HEK293 (cell line): ENCODE measurements at regions not wholly inside any gene's neighbourhood (a gene's known extent, or its start where the extent isn't known, plus 50 kb on each side); places are given as distances from the start of the nearest gene placed in this dataset.

Experiments
- CTCF ChIA-PET: fragments of 350-600 bp; formaldehyde crosslinking; extraction: SDS; loops from one replicate; lab custom pipeline; 2021; ENCODE audit warnings: antibody characterized with exemption; lab: Yijun Ruan, JAX
- POLR2A ChIA-PET: fragments of 300-600 bp; formaldehyde crosslinking; extraction: SDS; loops from one replicate; lab custom pipeline; 2020; ENCODE audit warnings: antibody characterized with exemption, inconsistent platforms; lab: Yijun Ruan, JAX
- H3K27ac ChIP-seq: fragments of 200-500 bp; sonication (Bioruptor generic); 2 replicates; pipeline ENCODE4 v1.5.1; 2014; ENCODE audit warnings: low read depth, low read length, control low read depth, inconsistent platforms; ENCODE audit errors: extremely low read depth
- H3K36me3 ChIP-seq, 2 experiments: fragments of 200-500 bp in 1 of 2; sonication (Bioruptor generic) in 1 of 2; 1 replicate in 1 of 2; 2 replicates in 1 of 2; pipeline ENCODE4 v1.5.1; 2014 to 2017; ENCODE audit warnings: inconsistent platforms in 2 of 2, low read length in 2 of 2; ENCODE audit not compliant: control insufficient read depth in 2 of 2, insufficient read depth in 1 of 2
- H3K4me1 ChIP-seq: fragments of 200-500 bp; sonication (Bioruptor generic); 2 replicates; pipeline ENCODE4 v1.5.1; 2014; ENCODE audit warnings: mild to moderate bottlenecking, low read length, inconsistent platforms; ENCODE audit not compliant: control insufficient read depth, insufficient read depth
- H3K4me3 ChIP-seq: 2 replicates; pipeline ENCODE4 v1.5.1; 2011; ENCODE audit warnings: low read depth, mild to moderate bottlenecking, control low read depth, low read length, moderate library complexity
- H3K9me3 ChIP-seq: fragments of 200-500 bp; sonication (Bioruptor generic); 2 replicates; pipeline ENCODE4 v1.5.1; 2014; ENCODE audit warnings: low read depth, low read length, inconsistent platforms; ENCODE audit not compliant: control insufficient read depth, insufficient read depth
- AEBP2 ChIP-seq: fragments of 450-650 bp; formaldehyde crosslinking; IDR thresholded peaks from 2 replicates; pipeline ENCODE4 v1.5.1; 2016; ENCODE audit warnings: missing biosample characterization, missing genetic modification characterization, borderline replicate concordance
- ATF2 ChIP-seq: fragments of 450-650 bp; formaldehyde crosslinking; IDR thresholded peaks from 2 replicates; pipeline ENCODE4 v1.5.1; 2016; ENCODE audit warnings: missing biosample characterization, missing genetic modification characterization, low read depth
- BCL6B ChIP-seq: fragments of 450-650 bp; formaldehyde crosslinking; IDR thresholded peaks from 2 replicates; pipeline ENCODE4 v1.5.1; 2017; ENCODE audit warnings: missing biosample characterization, missing genetic modification characterization
- FEZF1 ChIP-seq: fragments of 450-650 bp; formaldehyde crosslinking; IDR thresholded peaks from 2 replicates; pipeline ENCODE4 v1.5.1; 2016; ENCODE audit warnings: missing biosample characterization, missing genetic modification characterization
- MYNN ChIP-seq: fragments of 450-650 bp; formaldehyde crosslinking; IDR thresholded peaks from 2 replicates; pipeline ENCODE4 v1.5.1; 2016; ENCODE audit warnings: missing biosample characterization, missing genetic modification characterization, borderline replicate concordance
- OSR2 ChIP-seq: fragments of 450-650 bp; formaldehyde crosslinking; IDR thresholded peaks from 2 replicates; pipeline ENCODE4 v1.5.1; 2016; ENCODE audit warnings: missing biosample characterization, missing genetic modification characterization
- SP2 ChIP-seq: fragments of 450-650 bp; formaldehyde crosslinking; IDR thresholded peaks from 2 replicates; pipeline ENCODE4 v1.5.1; 2016; ENCODE audit warnings: missing biosample characterization, missing genetic modification characterization
- SP7 ChIP-seq: fragments of 450-650 bp; formaldehyde crosslinking; IDR thresholded peaks from 2 replicates; pipeline ENCODE4 v1.5.1; 2016; ENCODE audit warnings: missing biosample characterization, missing genetic modification characterization
- ZBTB10 ChIP-seq: fragments of 450-650 bp; formaldehyde crosslinking; IDR thresholded peaks from 2 replicates; pipeline ENCODE4 v1.5.1; 2016; ENCODE audit warnings: missing biosample characterization, missing genetic modification characterization
- ZNF114 ChIP-seq: fragments of 450-650 bp; formaldehyde crosslinking; IDR thresholded peaks from 2 replicates; pipeline ENCODE4 v1.5.0; 2017; ENCODE audit warnings: missing biosample characterization, missing genetic modification characterization
- ZNF121 ChIP-seq: fragments of 450-650 bp; formaldehyde crosslinking; IDR thresholded peaks from 2 replicates; pipeline ENCODE4 v1.5.1; 2016; ENCODE audit warnings: missing biosample characterization, missing genetic modification characterization
- ZNF132 ChIP-seq: fragments of 450-650 bp; formaldehyde crosslinking; IDR thresholded peaks from 2 replicates; pipeline ENCODE4 v1.5.1; 2017; ENCODE audit warnings: missing biosample characterization, missing genetic modification characterization, borderline replicate concordance
- ZNF157 ChIP-seq: fragments of 450-650 bp; formaldehyde crosslinking; IDR thresholded peaks from 2 replicates; pipeline ENCODE4 v1.5.1; 2016; ENCODE audit warnings: missing biosample characterization, missing genetic modification characterization
- ZNF174 ChIP-seq: fragments of 450-650 bp; formaldehyde crosslinking; IDR thresholded peaks from 2 replicates; pipeline ENCODE4 v1.5.0; 2017; ENCODE audit warnings: missing biosample characterization, mild to moderate bottlenecking, missing genetic modification characterization
- ZNF202 ChIP-seq: fragments of 450-650 bp; formaldehyde crosslinking; IDR thresholded peaks from 2 replicates; pipeline ENCODE4 v1.5.1; 2016; ENCODE audit warnings: missing biosample characterization, missing genetic modification characterization, borderline replicate concordance
- ZNF223 ChIP-seq: fragments of 450-650 bp; formaldehyde crosslinking; IDR thresholded peaks from 2 replicates; pipeline ENCODE4 v1.5.1; 2016; ENCODE audit warnings: missing biosample characterization, missing genetic modification characterization
- ZNF335 ChIP-seq: fragments of 450-650 bp; formaldehyde crosslinking; conservative IDR thresholded peaks from 2 replicates; pipeline ENCODE4 v1.5.1; 2016; ENCODE audit warnings: missing biosample characterization, missing genetic modification characterization
- ZNF48 ChIP-seq: fragments of 450-650 bp; formaldehyde crosslinking; IDR thresholded peaks from 2 replicates; pipeline ENCODE4 v1.5.1; 2016; ENCODE audit warnings: missing biosample characterization, missing genetic modification characterization
- ZNF560 ChIP-seq: fragments of 450-650 bp; formaldehyde crosslinking; IDR thresholded peaks from 2 replicates; pipeline ENCODE4 v1.5.1; 2017; ENCODE audit warnings: missing biosample characterization, missing genetic modification characterization, borderline replicate concordance
- ZNF623 ChIP-seq: fragments of 450-650 bp; formaldehyde crosslinking; IDR thresholded peaks from 2 replicates; pipeline ENCODE4 v1.5.1; 2016; ENCODE audit warnings: missing biosample characterization, missing genetic modification characterization
- ZNF664 ChIP-seq: fragments of 450-650 bp; formaldehyde crosslinking; IDR thresholded peaks from 2 replicates; pipeline ENCODE4 v1.5.1; 2016; ENCODE audit warnings: missing biosample characterization, missing genetic modification characterization
- ZNF704 ChIP-seq: fragments of 450-650 bp; formaldehyde crosslinking; IDR thresholded peaks from 2 replicates; pipeline ENCODE4 v1.5.1; 2016; ENCODE audit warnings: missing biosample characterization, missing genetic modification characterization
- ZNF768 ChIP-seq: fragments of 450-650 bp; formaldehyde crosslinking; IDR thresholded peaks from 2 replicates; pipeline ENCODE4 v1.5.1; 2018; ENCODE audit warnings: missing biosample characterization, mild to moderate bottlenecking, missing genetic modification characterization
- ZSCAN23 ChIP-seq: fragments of 450-650 bp; formaldehyde crosslinking; IDR thresholded peaks from 2 replicates; pipeline ENCODE4 v1.5.1; 2016; ENCODE audit warnings: missing biosample characterization, missing genetic modification characterization

- no peak overlapping the region for H3K4me3 ChIP-seq
- no peaks in the 10 kb centered on the region for H3K4me1 ChIP-seq
- TF ChIP-seq ZSCAN23 (tag by site-specific recombination) (no peak), ZNF174 (no peak), ZNF623 (tag by site-specific recombination) (no peak), ZNF114 (tag by site-specific recombination) (no peak), MYNN (no peak), ZNF768 (tag by site-specific recombination) (no peak), BCL6B (tag by site-specific recombination) (no peak), ZNF664 (no peak), ZNF157 (tag by site-specific recombination) (no peak), SP2 (no peak)
- ChIA-PET POLR2A (no interaction called here), CTCF (no interaction called here)
- H3K27ac ChIP-seq: no peak overlapping the region
- no peaks in the 10 kb centered on the region for H3K36me3 ChIP-seq
- no peaks in the 10 kb centered on the region; the same call in 1 of the 2 replicates for H3K9me3 ChIP-seq
Measured at GRCh38 chr5:26530305-26530704, 508.1 kb downstream of the CDH9 start.

GRCh38 chr5:26519245-26519644 is 519.1 kb downstream of the CDH9 start:
- H3K4me1 ChIP-seq: no peaks in the 10 kb centered on the region
- POLR2A ChIA-PET: no interaction called here
- TF ChIP-seq ATF2: peak; percentile 86
- no peak for TF ChIP-seq ZNF132 (tag by site-specific recombination)
- 0 out of 2 replicates have a peak, but pooled peaks have one; percentile 38 for TF ChIP-seq ZNF704
- TF ChIP-seq ZNF202 (tag by site-specific recombination): 0 out of 2 replicates have a peak, but pooled peaks have one; percentile 17
- CTCF ChIA-PET: no interaction called here
- H3K9me3 ChIP-seq: no peaks in the 10 kb centered on the region
- H3K4me3 ChIP-seq: no peak overlapping the region
- H3K36me3 ChIP-seq: no peaks in the 10 kb centered on the region
- no peak overlapping the region for H3K27ac ChIP-seq

- Histone ChIP-seq H3K27ac (no peak overlapping the region), H3K4me3 (no peak overlapping the region), H3K4me1 (no peaks in the 10 kb centered on the region), H3K9me3 (no peaks in the 10 kb centered on the region), H3K36me3 (no peaks in the 10 kb centered on the region)
- POLR2A ChIA-PET: no interaction called here
- CTCF ChIA-PET: no interaction called here
- TF ChIP-seq ZNF121 (no peak), OSR2 (tag by site-specific recombination) (no peak), ZNF223 (tag by site-specific recombination) (no peak), ZNF560 (tag by site-specific recombination) (no peak), ZNF174 (no peak), ZNF48 (no peak), ZBTB10 (tag by site-specific recombination) (no peak), BCL6B (tag by site-specific recombination) (no peak), FEZF1 (tag by site-specific recombination) (no peak), AEBP2 (tag by site-specific recombination) (no peak), SP7 (tag by site-specific recombination) (no peak), ZNF335 (tag by site-specific recombination) (no peak)
Measured at GRCh38 chr5:26518065-26518464, 520.3 kb downstream of the CDH9 start.
